Activated CD4-positive, alpha-beta T cell treated with anti-CD3 and anti-CD28 coated beads, Interleukin-2, amount 50 U/mL, for 48 hours (primary cell): ENCODE measurements at regions not wholly inside any gene's neighbourhood (a gene's known extent, or its start where the extent isn't known, plus 50 kb on each side); places are given as distances from the start of the nearest gene placed in this dataset.

Source experiments
- DNase-seq, 2 experiments: peaks; one replicate each; pipeline ENCODE4 v3.0.0-alpha.2; 2020

GRCh38 chr18:68083776-68084175 lies 567.3 kb upstream of the DSEL start:
- DNase-seq = no peak

- DNase-seq = no peak
Measured at GRCh38 chr18:68083131-68083530, 566.6 kb upstream of the DSEL start.

DNA sequence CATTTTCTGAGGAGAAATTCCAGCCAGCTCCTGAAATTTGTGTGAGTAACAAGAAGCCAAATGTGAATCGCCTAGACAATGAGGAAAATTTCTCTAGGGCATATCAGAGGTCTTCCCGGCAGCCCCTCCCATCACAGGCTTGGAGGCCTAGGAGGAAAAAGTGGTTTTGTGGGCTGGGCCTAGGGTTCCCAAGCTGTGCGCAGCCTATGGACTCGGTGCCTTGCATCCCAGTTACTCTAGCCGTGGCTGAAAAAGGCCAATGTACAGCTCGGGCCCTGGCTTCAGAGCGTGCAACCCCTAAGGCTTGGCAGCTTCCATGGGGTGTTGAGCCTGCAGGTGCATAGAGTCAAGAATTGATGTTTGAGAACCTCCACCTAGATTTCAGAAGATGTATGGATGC lies 556.2 kb upstream of the DSEL start:
- DNase-seq = no peak

GRCh38 chr18:68060871-68061270 lies 544.4 kb upstream of the DSEL start:
- DNase-seq = no peak

DNA sequence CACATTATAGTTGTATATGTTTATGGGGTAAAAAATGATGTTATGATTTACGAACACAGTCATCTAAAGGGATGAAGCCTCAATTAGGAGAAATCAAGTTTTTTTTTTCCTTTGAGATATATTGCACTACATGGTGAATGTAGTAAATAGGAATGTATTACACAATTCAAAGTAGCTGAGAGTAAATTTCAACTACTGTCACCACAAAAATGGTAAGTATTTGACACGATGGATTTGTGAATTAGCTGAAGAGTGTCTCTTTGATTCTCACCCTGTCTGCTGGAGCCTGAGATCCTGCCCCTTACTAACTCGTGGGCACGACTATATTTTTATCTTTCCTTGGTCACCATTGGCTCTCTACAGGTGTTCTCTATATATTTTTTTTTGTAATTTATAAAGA lies 540.4 kb upstream of the DSEL start:
- no peak for DNase-seq

DNA sequence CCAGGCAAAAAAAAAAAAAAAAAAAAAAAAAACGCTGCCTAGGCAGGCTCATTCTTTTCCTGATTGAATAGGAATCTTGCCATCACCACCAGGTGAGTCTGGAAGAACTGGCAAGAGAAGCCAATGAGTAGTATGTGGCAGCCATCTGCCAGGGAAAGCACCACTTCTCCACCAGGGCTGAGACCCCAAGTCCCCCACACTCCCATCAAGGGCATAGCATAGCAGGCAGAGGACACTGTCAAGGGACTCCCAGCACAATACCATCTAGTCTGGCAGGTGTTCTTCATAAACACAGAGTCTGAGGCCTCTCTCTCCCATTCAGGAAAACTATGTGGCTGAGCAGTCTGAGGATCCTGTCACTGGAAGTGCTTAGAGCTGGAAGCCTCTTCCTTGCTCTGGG lies 538.1 kb upstream of the DSEL start:
- DNase-seq = no peak

- DNase-seq = no peak
Measured at GRCh38 chr18:68053290-68053689, 536.8 kb upstream of the DSEL start.

GRCh38 chr18:68041327-68041726 lies 524.8 kb upstream of the DSEL start:
- no peak for DNase-seq

GRCh38 chr18:68040198-68040597 lies 523.7 kb upstream of the DSEL start:
- DNase-seq = no peak

- no peak for DNase-seq
Measured at GRCh38 chr18:68035774-68036522, 519.4 kb upstream of the DSEL start.

DNA sequence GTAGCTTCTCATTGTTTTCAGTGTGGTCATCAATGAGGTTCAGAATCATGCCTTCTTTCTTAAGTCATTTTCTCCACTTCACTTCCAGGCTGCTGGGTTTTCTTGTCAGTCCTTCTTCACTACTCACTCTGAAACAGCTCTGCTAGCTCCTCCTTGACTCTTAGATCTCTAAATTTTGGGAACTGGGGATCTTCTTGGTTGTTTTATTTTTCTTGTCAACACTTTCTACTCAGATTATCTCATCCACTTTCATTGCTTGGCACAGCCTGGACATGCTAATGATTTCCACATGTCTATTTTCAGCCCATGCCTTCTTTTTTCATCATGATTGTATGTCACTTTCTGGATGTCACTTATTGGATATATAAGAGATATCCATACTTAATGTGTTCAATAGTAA lies 517.8 kb upstream of the DSEL start:
- no peak for DNase-seq

GRCh38 chr18:68033466-68033865 lies 516.9 kb upstream of the DSEL start:
- no peak for DNase-seq

DNA sequence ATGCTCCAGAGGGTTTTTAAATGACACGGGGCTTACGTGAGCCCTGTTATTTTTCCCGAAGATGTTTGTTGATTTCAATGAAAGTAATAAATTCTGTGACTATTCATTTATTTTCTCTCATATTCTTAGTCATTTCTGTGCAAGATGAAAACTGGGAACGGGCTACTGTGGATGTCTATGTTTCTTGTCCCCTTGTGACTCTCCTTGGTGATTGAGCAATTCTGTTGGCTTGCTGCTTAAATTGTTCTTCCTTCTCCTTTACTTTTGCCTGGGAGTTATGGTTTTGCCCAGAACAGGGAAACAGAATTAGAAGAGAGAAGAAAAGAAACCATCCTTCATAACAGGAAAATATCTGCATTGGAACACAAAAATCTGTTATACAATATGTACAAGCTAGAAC lies 508.2 kb upstream of the DSEL start:
- no peak for DNase-seq

GRCh38 chr18:68017385-68017784 lies 500.9 kb upstream of the DSEL start:
- no peak for DNase-seq

DNA sequence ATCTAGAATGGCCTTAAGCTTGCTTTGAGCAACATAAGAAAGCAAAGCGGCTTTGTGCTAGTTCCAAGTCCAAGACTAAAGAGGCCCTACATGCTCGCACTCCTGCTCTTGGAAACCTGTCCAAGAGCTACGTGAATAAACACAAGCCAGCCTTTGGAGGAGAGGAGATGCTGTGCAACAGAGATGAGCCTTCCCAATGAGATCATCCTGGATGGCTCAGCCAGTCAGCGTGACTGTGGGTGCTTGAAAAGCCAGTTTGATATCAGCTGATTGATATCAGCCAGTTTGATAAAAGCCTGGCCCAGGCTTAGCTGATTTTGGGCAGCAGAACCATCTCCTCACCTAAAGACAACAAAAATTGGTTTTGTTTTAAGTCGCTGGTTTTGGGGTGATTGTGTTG lies 481.0 kb upstream of the DSEL start:
- DNase-seq = no peak

GRCh38 chr18:67995769-67996168 lies 479.2 kb upstream of the DSEL start:
- no peak for DNase-seq

DNA sequence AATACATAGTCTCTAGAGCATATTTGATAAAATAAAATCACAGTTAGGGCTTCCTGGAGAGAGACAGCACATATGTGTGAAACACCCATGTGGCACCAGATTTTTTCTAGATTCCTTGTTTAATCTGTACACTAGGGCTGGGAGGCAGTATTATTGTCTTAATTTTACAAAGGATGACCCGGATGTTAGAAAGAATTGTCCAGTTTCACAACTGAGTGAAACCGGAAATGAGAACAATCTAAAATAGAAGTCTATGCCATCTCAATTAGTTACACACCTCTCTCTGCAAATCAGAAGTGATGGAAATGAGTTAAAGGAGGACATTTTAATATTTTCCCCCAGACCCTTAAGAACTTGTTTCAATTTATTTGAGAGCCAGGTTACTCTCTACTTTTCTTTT lies 463.7 kb upstream of the DSEL start:
- DNase-seq = no peak

GRCh38 chr18:67977067-67977616 lies 460.6 kb upstream of the DSEL start:
- DNase-seq = no peak

- no peak for DNase-seq
Measured at GRCh38 chr18:67973916-67974315, 457.4 kb upstream of the DSEL start.

DNA sequence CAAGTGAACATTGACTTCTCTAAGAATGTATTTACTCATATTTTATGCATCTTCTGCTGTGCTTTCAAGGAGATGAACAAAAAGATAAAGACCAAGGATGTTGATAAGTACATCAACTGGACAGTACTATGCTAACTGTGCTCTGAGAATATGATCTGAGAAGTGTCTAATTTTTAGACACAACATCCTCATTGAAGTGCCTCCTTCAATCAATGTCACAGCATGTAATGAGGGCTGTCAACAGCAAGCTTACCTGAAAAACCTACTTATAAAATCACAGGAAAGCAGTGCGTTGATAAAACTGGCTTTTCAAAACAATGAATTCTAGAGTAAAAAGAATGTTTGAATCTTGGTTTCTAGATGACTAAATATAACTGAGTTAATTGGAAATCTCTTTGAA lies 452.9 kb upstream of the DSEL start:
- no peak for DNase-seq

GRCh38 chr18:67966224-67966623 lies 449.7 kb upstream of the DSEL start:
- no peak for DNase-seq

- no peak for DNase-seq
Measured at GRCh38 chr18:67964462-67964861, 447.9 kb upstream of the DSEL start.

- no peak for DNase-seq
Measured at GRCh38 chr18:67961701-67962440, 445.4 kb upstream of the DSEL start.

- DNase-seq = no peak
Measured at GRCh38 chr18:67957684-67958083, 441.2 kb upstream of the DSEL start.
